ENCODE measurements at regions not wholly inside any gene's neighbourhood (a gene's known extent, or its start where the extent isn't known, plus 50 kb on each side); places are given as distances from the start of the nearest gene placed in this dataset.

DNA sequence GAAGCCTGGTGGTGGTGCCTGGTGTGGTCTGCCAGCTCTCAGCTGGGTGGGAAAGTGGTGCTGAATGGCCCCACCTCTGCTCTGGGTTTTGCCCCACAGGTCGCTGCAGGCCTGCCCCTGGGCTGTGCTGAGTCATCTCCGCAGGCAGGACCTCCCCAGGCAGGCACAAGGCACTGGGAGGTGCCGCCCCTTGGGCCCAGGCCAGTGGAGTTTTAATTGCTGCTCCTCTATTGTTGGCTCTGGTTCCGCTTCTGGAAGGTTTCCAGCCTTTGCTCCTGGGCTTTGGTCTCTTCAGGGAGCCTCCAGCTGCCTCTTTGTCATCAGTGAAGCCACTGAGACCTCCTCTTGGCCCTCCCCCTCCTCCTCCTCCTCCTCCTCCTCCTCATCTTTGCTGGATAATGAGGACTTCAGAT is 180.3 kb upstream of the GRB10 start:
- no peak for DNase-seq (ENCODE audit: low spot score)

DNA sequence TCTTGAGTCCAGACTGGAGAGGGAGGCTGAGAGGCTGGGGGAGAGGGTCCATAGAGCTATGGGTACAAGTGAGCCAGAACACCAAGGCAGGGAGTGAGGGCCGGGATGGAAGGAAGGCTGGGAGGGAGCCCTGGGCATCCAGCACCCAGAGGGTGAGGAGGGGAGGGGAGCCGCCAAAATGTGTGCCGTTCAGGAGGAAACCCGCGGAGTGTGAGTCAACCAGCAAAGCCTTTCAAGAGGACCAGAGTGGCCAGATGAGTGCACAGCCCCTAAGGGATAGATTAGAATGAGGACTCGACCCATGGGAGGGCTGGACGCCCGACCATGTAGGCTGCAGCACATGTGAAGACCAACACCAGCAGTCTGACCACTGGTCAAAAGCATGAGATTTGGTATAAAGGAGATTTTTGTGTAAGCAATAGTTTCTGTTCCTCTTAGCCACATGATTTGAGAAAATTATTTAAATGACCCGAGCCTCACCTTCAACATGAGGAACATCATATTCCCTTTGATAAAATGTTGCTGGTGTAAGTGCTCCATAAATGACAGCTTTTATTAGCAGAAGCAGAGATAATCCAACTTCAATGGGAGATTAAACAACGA is 179.7 kb upstream of the GRB10 start:
- DNase-seq (ENCODE audit: low spot score) = no peak

DNA sequence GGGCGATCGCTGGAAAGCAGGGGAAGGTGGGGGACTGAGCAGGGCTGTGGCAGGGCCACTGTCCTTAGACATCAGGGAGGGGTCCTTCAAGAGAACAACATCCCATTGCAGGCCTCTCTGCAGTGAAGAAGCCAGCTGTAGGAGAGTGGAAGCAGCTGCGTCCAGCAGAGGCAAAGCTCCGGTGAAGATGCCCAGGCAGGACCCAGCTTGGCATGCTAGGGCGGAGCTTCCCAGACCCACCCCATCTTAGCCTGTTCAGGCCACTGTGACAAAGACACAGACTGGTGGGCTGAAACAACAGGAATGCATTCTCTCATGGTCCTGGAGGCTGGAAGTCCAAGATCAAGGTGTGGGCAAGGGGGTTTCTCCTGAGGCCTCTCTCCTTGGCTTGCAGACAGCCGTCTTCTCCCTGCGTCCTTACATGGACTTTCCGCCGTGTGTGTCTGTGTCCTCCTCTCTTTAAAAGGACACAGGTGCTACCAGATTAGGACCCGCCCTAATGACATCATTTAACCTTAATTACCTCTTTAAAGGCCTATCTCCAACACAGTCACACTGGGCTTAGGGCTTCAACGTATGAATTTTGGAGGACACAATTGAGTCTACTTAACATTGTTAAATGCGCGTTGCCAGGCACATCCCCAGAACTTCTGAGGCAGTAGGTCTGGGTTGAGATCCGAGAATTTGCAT is 178.1 kb upstream of the GRB10 start:
- DNase-seq (ENCODE audit: low spot score) = no peak

DNA sequence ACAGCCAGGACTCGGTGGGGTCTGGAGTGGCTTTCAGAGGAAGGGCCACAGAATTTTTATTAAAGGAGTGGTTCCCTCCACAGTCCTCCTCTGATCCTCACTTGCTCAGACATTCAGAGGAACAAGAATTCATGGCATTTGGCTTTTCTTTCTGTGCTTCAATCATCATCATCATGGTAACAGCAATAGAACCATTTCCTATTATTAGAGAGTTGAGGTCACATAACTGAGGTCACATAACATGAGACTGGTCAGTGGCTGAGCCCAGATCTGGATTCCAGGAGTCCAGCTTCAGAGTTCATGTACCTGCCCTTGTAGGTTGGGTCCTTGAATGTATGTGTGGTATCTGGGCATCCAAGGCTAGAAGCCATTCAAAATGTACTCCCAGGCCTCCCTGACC is 177.3 kb upstream of the GRB10 start:
- DNase-seq (ENCODE audit: low spot score) = no peak

DNA sequence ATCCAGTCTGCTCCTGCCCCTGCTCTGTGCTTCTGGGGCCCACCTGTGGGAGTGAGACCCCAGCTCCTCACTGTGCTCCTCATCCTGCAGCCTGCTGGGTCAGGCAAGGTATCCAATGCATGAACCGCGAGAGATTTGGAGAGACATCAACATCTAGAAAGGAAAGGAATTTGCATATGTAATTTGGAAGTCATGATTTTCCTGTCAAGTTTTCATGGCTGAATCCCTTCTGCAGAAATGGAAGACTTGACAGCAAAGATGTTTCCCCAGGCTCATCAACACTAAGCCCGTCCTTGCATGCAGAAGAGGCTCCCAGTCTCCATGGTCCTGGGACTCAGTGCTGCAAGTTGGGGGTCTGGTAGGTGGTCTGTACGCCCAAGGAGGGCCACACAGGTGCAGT is 176.9 kb upstream of the GRB10 start:
- no peak for DNase-seq (ENCODE audit: low spot score)

DNA sequence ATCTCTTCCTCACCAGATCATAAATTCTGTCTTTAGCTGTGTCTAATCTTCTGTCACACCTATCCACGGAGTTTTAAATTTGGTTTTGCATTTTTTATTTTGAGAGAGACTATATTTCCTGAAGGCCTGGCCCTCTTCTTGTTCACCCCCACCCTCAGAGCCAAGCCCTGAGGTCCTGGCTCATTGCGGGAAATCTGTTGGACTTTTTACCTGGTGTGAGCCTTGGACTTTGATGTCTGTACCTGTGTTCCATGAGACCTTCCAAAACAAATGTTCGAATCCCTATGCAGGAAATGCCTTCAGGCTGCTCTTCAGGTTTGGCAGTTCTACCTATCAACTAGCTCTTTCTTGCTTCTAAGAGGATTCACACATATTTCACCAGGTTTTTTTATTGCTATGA is 175.2 kb upstream of the GRB10 start:
- no peak for DNase-seq (ENCODE audit: low spot score)

DNA sequence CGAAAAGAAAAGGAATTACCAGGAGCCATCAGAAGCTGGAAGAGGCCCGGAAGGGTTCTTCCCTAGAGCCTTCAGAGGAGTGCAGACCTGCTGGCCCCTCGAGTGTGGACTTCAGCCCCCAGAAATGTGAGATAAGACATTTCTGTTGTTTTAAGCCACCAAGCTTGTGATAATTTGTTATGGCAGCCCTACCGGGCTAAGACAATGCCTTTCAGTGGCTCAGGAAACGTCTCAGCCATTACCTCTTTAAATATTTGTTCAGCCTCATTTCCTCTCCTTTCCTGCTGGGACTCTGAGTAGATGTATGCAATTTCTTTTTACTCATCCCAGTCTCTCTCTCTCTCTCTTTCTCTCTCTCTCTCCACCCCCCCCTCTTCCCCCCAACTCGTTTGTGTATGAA is 174.7 kb upstream of the GRB10 start:
- no peak for DNase-seq (ENCODE audit: low spot score)

DNA sequence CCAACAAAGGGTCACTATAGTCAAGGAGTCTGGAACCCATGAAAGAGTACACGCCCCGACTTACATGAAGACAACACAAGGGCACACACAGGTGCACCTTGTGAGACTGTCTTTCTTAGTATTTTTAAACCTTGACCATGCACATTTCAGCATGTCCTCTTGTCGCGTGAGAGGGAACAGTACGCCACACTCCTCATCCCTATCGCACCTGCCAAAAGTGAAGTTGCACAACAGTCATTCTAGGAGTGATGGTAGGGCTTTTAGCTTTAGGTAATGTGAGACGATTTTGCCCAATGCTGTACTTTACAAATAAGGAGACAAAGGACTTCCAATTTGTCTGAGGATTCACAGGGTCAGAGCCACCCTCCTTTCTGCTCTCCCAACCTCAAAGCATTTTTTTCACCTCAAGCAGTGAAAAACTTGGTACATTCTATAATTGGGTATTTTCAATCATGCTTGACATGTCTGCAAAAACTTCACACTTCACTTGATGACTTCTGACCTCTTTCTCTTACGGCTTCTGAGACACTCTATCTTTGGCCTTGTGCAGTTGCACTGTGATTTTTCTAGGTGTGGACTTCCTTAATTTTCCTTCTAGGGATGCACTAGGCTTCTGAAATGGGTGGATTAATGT is 173.9 kb upstream of the GRB10 start:
- DNase-seq (ENCODE audit: low spot score) = no peak

DNA sequence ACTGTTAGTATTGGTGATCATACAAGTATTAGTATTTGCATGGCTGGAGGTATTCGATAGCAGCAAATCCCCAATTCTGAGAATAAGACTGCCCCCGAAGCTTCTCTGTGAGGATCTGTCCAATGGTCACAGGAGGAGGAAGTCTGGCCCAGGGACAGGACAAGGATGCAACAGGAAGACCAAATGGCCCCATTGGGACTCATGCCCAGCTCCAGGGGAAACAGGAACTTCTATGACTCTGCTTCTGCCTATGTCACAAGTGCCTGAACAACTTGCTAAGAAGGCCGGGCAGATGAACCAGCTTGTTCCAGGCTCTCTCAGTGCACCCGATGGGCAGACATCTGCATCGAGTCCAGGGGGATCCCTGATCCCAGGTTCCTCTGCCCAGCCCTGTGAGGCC is 172.0 kb upstream of the GRB10 start:
- DNase-seq (ENCODE audit: low spot score) = peak; percentile 2

DNA sequence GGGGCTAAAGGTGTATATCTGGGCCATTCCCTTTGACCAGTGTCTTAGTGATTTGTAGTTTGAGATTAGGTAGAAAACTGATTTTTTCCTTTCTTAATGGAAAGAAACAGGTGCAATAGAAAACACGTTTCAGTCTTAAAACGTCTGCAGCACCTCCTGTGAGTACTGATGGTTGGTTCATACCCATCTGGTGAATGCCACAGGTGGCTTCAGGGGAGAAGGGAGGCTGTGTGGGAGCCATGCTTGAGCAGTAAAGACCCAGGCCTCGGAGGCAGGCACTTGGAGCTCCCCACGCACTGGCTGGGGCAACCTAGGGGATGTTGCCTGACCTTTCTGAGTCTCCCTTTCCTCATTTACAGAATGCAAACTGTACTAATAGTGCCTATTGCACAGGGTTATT is 171.5 kb upstream of the GRB10 start:
- no peak for DNase-seq (ENCODE audit: low spot score)

DNA sequence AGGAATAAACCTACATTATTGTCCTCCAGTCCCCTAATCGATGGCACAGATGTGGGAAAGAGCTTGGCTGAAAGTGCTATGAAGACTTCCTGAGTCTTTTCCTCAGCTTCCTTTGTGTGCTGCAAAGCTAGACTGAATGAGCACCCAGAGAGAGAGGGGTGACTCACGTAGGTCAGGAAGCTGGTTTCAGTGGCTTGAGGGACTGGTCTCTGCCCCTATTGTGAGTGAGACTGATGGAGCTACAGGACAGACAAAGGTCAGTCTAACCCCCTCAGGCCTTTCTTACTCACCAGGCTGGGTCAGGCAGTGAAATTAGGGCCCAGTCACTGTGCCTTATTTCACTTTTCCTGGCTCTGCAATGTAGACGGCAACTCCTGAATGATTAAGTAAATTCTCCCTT is 171.1 kb upstream of the GRB10 start:
- DNase-seq (ENCODE audit: low spot score) = no peak

DNA sequence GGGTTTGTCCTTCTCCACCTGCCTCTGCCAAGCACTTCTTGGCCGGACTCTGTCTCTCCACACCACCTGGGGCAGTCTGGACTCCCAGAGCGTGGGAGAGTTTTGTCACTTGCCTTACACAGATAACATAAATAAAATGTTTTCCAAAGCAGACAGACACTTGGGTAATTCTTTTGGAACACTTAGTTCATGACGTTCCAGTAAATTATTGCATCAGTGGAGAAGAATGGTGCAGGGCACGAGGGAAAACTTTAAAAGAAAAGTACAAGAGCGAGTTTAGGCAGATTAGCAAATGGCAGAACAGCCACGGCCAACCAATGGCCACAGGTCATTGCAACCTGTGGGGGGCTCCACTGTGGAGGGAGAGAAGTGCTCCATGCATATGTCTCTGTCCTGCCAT is 170.6 kb upstream of the GRB10 start:
- no peak for DNase-seq (ENCODE audit: low spot score)

DNA sequence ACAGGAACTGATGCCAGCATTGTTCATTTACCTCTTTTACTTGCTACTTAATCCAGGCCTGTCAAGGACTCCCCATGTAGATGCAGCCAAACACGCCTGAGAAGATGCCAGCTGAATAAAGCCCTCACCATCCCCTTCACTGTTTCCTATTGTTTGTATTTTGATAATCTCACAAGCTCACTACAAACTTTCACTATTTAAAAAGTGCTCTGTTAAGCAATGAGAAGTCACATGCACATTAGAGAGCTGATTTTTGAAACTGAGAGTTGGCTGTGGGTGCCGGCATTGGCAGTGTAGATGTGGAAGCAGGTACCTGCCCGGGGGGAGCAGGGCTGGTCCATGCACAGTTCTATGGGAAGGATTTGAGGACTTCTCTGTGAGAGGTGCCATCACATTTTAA is 169.8 kb upstream of the GRB10 start:
- no peak for DNase-seq (ENCODE audit: low spot score)

DNA sequence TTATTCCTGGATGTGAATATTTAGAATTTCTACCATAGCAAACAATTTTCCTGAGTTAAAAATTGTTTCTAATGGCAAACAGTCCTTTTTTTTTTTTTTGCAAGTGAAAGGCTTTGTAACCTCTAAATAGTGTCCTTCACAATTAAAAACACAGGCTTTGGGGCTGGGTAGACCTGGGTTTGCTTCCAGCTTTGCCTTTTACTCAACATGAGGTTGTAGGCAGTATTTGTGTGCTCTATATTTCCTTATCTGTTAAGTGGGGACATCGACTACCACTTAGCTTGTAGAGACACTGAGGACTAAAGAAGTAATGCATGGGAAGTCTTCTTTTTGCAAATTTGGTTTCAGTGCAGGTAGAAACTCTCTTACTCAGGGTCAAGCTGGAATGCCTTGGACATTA is 169.4 kb upstream of the GRB10 start:
- DNase-seq (ENCODE audit: low spot score) = no peak

DNA sequence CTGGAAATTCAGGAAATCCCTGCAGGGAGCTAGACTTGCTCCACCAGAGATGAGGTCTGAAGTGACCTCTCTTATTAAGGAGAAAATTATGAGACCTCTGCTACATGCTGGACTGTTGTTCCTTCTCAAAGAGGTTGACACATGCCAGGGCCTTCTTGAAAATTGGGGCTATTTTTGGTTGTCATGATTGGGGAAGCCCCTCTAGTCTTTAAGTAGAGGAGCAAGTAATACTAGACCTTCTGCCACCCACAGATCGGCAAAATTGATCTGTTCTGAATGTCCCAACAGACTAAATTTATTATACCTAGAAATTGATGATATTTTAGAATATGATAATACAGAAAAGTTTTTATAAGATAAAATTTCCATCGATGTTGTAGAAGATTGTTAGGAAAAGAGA is 160.8 kb upstream of the GRB10 start:
- DNase-seq (ENCODE audit: low spot score) = no peak

DNA sequence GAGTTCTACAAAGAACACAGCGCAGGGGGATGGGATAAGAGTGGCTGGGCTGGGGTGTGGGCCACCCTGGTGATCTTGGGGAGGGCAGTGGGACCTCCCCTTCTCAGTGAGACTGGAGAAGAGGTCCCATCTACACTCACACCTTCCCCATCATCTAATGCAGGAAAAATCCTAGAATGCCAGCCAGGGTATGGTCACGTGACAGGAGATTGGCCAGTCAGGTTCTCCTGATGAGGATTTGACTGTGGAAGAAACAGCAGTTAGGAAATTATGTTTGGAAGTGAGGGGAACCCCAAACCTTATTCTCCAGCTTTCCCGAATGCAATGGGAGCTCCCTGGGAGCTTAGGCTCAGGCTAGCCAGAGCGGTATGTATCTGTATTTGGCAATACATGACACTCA is 158.8 kb upstream of the GRB10 start:
- no peak for DNase-seq (ENCODE audit: low spot score)

DNA sequence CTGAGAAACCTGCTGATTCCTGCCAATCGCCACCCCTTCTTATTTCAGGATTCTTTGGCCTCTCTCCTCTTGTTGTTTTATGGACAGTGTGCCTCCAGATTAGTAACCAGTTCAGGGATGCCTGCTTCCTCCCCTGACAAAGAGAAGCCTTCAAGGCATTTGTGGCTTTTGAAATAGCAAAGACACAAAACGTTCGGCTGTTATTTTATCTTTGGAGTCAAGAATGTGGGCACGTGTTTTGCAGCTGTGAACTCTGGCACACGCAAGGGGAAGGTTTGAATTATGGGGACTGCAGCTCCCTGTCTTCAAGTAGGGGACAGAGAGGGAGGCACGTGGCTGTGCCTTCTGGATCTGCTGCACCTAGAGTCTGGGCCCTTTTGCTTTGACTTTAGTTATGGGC is 157.9 kb upstream of the GRB10 start:
- no peak for DNase-seq (ENCODE audit: low spot score)

DNA sequence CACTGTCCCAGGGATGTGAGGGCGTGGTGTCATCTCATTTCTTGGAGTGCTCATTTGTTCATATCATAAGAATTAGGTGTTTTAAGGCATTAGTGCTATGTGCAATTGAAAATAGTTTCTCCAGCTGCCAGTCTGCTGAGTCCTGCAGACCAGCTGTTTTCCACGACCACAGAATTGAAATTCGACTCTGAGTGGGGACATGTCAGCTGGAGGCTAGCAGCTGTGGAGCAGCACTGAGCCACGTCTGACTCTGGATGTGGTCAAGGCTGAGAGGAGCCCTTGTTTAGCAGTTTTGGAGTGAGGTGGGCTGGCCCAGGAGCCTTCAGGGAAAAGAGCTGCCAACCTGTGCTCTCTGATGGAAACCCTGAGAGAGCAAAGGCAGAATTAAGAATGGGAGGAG is 156.3 kb upstream of the GRB10 start:
- DNase-seq (ENCODE audit: low spot score) = no peak

DNA sequence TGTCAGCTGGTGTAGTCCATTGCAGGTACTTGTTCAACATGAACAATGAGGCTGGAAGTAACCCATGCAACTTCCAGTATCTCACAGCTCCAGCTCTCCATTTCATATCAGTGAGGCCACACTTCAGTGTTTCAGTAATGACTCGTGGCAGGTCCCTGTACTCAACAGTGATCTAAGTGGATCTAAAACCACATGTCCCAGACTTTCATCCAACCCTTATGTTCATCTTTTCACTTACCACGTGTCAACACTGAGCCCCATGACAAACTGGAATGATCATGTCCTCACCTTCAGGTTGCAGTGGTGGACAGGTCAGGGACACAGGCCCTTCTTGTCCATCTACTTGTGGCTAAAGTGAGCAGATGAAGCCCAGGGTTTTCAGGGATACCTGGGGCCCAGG is 155.0 kb upstream of the GRB10 start:
- no peak for DNase-seq (ENCODE audit: low spot score)

DNA sequence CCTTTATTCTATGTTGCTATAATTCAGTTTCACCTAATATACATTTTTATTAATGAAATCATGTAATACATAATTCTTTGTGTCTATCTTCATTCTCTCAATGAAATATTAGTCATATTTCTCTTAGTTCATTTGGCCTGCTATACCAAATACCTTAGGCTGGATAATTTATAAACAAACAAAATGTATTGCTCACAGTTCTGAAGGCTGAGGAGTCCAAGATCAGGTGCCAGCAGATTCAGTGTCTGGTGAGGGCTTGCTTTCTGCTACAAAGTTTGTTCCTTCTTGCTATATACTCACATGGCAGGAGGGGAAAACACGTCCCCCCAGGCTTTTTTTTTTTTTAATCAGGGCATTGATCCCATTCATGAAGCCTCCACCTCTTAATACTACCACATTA is 143.4 kb upstream of the GRB10 start:
- no peak for DNase-seq (ENCODE audit: low spot score)

DNA sequence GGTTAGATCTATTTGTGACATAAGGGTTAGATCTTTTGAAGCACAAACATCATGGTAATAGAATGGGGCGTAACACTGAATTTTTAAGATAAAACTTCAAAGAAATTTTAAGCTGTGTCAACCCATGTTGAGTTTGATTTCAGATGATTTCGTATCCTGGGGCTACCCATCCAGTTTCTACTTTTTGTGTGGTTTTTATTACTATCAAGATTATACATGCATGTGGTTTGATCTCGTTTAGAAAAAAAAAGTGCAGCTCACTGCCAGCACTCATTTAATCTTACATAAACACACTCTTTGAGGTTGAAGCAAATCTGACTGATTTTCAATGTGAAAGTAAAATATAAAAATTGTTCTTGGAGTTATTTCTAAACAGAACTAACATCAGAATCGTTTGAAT is 140.8 kb upstream of the GRB10 start:
- no peak for DNase-seq (ENCODE audit: low spot score)

DNA sequence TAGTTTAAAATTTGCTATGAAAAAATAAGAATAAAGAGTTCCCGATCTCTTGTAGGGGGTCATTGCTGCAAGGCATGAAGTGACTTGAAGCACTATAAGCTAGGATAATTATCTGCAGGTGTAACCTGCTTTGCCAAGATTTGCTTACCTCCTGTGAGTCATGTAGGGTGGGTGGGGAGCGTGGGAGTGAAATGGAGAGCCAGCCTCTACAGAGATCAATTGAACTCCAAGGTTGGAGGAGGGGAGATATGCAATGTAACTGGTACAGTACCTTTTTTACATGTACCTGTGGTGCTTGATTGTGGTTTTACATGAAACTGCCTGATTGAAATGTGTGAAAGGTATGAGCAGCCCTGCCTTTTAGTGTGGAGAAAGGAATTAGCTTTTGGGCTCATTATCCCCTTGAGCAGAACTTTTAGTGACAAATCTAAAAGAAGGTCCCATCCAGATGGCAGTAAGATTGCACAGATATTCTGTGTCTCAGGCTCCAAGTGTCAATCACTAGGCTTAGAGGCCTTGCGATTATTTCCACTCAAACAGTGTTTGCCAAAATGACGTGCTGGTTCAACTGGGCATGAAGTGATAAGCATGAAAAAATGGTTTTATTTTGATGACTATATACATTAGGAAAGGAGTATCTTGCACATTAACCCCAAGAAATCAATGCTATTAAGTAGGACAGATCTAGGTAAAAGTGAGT is 138.6 kb upstream of the GRB10 start:
- no peak for DNase-seq (ENCODE audit: low spot score)

DNA sequence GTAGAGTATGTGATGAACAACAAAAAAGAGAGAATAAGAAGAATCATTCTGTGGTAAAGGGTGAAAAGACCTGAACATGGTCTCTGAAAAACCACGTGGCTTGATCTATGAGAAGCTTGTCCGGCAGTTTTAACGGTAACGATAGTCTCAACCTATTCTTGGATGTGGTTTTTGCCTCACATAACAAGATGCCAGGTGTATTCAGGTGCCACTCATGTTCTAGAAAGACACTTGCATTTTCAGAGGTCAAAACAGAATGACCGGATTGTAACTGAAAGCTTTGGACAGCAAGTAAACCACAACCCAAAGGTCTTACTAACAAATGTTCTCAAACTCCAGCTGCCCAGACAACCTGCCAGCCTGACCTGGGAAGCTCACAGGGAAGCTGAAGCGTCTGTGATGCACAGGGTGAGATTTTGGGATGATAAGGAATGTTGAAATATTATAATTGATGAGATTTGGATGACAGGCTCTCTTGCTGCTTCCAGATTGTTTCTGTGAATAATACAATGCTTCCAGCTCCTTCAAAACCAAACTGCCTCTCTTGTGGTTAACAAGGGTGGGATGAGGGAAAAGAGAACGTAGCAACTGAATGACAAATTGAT is 137.4 kb upstream of the GRB10 start:
- DNase-seq (ENCODE audit: low spot score) = no peak

All from cerebellar cortex (tissue), 1 donor.